22Rv1 (cell line): ENCODE measurements at regions not wholly inside any gene's neighbourhood (a gene's known extent, or its start where the extent isn't known, plus 50 kb on each side); places are given as distances from the start of the nearest gene placed in this dataset.

Experiments used
- H3K27ac ChIP-seq: fragments of 450-650 bp; 2 replicates; pipeline ENCODE4 v1.5.1; 2017
- ZFX ChIP-seq: fragments of 450-650 bp; IDR thresholded peaks from 2 replicates; pipeline ENCODE4 v1.6.1; 2017; ENCODE audit warnings: antibody characterized with exemption, borderline replicate concordance
- TF ChIP-seq, protein P1 (sequence below): fragments of 450-650 bp; IDR thresholded peaks from 2 replicates; pipeline ENCODE4 v1.5.1; 2017; ENCODE audit warnings: mild to moderate bottlenecking

DNA sequence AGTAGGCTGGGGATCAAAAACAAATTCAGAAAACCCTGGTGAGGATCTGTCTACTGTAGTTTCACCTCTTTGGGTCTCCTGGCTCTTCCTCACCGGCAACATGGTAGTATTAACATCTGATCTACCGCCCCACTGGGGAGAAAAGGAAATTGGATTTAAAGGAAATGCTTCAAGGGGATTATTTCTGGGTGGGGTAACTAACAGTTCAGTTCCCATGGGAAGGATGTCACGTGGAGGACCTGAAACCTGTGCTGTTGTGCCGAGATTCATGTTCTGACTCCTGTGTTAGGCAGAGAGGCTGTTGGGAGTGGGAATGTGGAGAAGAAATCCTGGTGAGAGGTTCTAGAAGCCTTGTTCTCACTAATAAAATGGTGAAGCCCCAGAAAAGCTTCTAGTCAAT is 254.4 kb downstream of the BCOR start:
- TF ChIP-seq, protein P1, sequence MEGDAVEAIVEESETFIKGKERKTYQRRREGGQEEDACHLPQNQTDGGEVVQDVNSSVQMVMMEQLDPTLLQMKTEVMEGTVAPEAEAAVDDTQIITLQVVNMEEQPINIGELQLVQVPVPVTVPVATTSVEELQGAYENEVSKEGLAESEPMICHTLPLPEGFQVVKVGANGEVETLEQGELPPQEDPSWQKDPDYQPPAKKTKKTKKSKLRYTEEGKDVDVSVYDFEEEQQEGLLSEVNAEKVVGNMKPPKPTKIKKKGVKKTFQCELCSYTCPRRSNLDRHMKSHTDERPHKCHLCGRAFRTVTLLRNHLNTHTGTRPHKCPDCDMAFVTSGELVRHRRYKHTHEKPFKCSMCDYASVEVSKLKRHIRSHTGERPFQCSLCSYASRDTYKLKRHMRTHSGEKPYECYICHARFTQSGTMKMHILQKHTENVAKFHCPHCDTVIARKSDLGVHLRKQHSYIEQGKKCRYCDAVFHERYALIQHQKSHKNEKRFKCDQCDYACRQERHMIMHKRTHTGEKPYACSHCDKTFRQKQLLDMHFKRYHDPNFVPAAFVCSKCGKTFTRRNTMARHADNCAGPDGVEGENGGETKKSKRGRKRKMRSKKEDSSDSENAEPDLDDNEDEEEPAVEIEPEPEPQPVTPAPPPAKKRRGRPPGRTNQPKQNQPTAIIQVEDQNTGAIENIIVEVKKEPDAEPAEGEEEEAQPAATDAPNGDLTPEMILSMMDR, result no peak
- TF ChIP-seq ZFX, result no peak
- H3K27ac ChIP-seq, result no peak overlapping the region

DNA sequence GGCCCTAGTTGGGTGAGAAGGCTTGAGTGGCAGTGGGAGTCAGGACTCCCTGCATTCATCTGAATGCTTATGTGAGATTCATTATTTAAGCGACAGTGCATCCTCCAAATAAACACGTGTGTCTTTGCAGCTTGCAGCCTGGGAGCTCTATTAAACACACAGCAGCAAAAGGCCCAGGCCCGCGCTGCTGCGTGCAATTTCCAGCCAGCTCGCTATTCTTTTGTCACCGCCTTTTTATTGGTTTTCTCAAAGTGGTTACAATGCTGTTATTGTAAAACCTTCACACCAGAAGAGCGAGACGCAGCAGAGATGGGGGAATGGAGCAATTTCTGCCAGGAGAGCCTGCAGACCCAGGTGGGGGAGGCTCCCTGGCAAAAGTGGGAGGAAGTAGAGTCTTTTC is 252.5 kb downstream of the BCOR start:
- no peak for TF ChIP-seq ZFX
- TF ChIP-seq, protein P1, result no peak
- no peak overlapping the region for H3K27ac ChIP-seq

GRCh38 chrX:39846460-39846859 is 251.3 kb downstream of the BCOR start:
- no peak overlapping the region for H3K27ac ChIP-seq
- TF ChIP-seq, protein P1, result no peak
- no peak for TF ChIP-seq ZFX

DNA sequence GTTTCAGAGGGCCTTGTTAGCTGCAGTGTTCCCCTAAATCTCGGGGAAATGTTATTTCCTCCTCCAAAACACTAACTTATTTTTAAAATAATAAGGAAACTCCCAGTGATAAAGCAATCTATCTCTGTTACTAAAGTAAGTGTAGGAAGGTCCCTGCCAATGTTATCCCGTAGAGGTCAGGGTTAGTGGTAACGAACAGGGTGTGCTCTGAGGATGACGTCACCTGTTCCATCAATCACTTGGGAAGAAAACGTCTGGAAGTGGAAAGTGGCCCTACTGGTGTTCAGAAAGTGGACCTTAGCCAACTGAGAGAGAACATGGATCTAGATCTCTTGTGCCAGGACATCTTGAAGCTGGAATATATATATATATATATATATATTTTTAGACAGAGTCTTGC is 249.5 kb downstream of the BCOR start:
- H3K27ac ChIP-seq, result no peak overlapping the region
- TF ChIP-seq ZFX, result no peak
- TF ChIP-seq, protein P1, result no peak

DNA sequence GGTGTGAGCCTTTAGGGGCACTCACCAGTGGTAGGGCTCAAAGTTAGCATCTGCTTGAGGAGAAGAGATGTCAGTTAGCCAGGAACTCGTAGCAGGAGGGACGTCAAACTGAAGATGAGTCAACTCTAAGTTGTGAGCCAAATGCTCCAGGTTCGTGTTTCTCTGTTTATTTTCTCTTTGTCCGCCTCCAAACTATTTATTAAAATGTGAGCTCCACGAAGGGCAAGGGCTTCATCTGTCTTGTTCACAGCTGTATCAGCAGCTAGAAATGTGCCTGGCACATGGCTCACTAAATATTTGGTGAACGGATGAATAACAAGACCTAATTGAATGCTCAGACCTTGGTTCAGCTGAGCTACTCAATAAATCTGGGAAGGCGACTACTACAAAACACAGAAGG is 248.9 kb downstream of the BCOR start:
- no peak for TF ChIP-seq ZFX
- TF ChIP-seq, protein P1, result no peak
- H3K27ac ChIP-seq, result no peak overlapping the region

DNA sequence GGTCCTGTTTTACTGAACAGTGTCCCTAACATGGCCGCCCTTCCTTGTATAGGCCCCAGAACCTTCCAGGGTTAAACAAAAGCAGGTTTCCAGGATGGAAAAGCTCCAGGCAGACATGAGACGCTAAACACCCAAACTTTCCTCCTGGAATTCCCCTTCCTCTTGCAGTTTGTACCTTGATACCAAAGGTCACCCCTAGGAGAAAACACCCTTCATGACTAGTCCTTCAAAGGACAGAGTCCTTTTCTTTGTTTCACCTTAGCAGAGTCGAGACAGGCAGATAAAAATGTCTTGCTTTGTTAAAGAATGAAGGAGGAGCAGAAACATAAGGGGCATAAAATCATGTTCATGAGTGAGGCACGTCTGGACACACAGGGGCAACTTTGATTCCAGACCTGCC is 247.5 kb downstream of the BCOR start:
- TF ChIP-seq, protein P1, result no peak
- TF ChIP-seq ZFX, result no peak
- no peak overlapping the region for H3K27ac ChIP-seq

DNA sequence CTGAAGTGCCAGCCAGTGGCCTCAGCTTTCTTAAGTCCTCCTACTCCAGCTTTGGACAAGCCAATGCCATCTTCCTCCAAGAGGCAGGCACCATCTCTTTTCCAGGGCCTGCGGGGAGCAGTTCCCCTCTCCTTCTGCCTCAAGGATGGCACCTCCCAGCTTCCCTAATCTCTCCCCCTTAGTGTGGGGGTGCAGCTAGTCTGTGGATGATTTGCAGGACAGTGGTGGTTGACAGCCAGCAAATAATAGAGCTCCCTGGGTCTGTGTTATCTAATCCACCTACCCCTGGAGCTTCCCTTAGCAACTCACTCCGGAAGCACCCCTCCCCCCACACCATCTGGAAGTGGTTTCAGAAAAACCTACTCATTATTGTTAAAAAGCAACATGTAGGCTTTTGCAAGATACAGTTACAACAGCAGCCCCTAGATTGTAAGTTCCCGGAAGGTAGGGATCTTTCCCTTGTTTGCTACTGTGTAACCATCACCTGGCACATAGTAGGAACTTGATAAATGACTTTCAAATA is 247.1 kb downstream of the BCOR start:
- no peak overlapping the region for H3K27ac ChIP-seq
- TF ChIP-seq, protein P1, result no peak
- TF ChIP-seq ZFX, result no peak
